ENCODE measurements at regions not wholly inside any gene's neighbourhood (a gene's known extent, or its start where the extent isn't known, plus 50 kb on each side); places are given as distances from the start of the nearest gene placed in this dataset.

DNA sequence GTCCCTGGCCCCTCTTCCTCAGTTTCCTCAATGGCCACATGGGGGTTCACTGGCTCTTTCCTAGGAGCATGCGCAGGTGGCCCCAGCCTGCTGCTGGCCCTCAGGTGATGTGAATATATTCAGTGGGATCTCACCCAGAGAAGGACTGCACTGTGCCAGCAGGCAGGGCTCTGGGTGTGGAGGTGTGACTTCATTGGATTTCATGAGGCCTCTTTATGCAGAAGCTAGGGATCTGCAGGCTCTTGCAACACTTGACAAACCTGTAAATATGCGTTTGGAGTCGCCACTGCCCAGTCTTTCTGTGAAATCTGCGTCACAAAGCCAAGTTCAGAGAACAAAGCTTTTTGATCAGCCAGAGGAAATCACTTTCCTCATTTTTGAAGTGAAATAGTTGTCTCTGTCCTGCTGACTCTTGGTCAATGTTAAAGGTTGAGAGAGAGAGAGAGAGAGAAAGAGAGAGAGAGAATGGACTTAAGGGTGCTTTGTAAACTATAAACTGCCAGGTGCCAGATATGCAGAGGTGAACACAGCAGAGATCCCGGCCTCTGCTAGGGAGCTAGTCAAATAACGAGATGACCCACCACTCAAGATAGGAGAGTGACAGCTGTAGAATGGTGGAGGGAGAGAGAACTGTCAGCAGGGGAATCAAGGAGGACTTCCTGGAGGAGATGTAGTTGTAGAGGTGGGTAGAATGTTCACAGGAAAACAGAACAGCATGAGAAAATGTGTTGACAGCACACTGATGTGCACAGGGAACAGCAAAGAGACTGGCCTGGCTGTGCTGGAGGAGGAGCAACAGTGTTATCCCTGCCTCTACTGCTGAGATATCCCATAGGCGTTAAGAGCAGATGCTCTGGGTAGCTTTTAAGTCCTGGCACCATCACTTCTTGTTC, 167.0 kb upstream of the ZNF618 start:
- Histone ChIP-seq H3K4me3 (ENCODE audit: low read depth, low read length) (no peak overlapping the region), H3K36me3 (ENCODE audit: control insufficient read depth in 2 of 2, insufficient read depth in 1 of 2, low read length in 2 of 2) (no peaks in the 10 kb centered on the region), H3K27ac (ENCODE audit: extremely low read depth, low read depth, low read length) (no peak overlapping the region), H3K9me3 (ENCODE audit: control insufficient read depth, insufficient read depth, low read depth, low read length) (no peaks in the 10 kb centered on the region), H3K4me1 (ENCODE audit: control insufficient read depth, insufficient read depth, low read length) (no peaks in the 10 kb centered on the region)
- TF ChIP-seq, protein P1, sequence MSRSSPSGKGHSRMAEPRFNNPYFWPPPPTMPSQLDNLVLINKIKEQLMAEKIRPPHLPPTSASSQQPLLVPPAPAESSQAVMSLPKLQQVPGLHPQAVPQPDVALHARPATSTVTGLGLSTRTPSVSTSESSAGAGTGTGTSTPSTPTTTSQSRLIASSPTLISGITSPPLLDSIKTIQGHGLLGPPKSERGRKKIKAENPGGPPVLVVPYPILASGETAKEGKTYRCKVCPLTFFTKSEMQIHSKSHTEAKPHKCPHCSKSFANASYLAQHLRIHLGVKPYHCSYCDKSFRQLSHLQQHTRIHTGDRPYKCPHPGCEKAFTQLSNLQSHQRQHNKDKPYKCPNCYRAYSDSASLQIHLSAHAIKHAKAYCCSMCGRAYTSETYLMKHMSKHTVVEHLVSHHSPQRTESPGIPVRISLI (tag by site-specific recombination; IDR thresholded peaks at IDR 0.05) = no peak
- TF ChIP-seq ZNF621 (tag by site-specific recombination; IDR thresholded peaks at IDR 0.05) (no peak), GLI2 (tag by site-specific recombination; IDR thresholded peaks at IDR 0.05; ENCODE audit: borderline replicate concordance, low read depth) (no peak), ZNF654 (tag by site-specific recombination; IDR thresholded peaks at IDR 0.05; ENCODE audit: low read depth) (no peak), OVOL3 (tag by site-specific recombination; IDR thresholded peaks at IDR 0.05) (no peak), ZNF221 (tag by site-specific recombination; IDR thresholded peaks at IDR 0.05; ENCODE audit: borderline replicate concordance) (no peak), ZNF24 (tag by site-specific recombination; IDR thresholded peaks at IDR 0.05) (no peak), ZNF433 (tag by site-specific recombination; IDR thresholded peaks at IDR 0.05; ENCODE audit: low read depth) (no peak), ZNF423 (tag by site-specific recombination; IDR thresholded peaks at IDR 0.05) (no peak), ZNF777 (tag by site-specific recombination; IDR thresholded peaks at IDR 0.05; ENCODE audit: borderline replicate concordance) (no peak), ZNF404 (tag by site-specific recombination; IDR thresholded peaks at IDR 0.05) (no peak), ZNF560 (tag by site-specific recombination; IDR thresholded peaks at IDR 0.05; ENCODE audit: borderline replicate concordance) (no peak), ZNF16 (tag by site-specific recombination; IDR thresholded peaks at IDR 0.05; ENCODE audit: low read depth) (no peak), ZNF2 (tag by site-specific recombination; IDR thresholded peaks at IDR 0.05) (no peak), ZIC2 (tag by site-specific recombination; IDR thresholded peaks at IDR 0.05) (no peak), ZBTB1 (tag by site-specific recombination; IDR thresholded peaks at IDR 0.05) (no peak)
- TF ChIP-seq, protein P2, sequence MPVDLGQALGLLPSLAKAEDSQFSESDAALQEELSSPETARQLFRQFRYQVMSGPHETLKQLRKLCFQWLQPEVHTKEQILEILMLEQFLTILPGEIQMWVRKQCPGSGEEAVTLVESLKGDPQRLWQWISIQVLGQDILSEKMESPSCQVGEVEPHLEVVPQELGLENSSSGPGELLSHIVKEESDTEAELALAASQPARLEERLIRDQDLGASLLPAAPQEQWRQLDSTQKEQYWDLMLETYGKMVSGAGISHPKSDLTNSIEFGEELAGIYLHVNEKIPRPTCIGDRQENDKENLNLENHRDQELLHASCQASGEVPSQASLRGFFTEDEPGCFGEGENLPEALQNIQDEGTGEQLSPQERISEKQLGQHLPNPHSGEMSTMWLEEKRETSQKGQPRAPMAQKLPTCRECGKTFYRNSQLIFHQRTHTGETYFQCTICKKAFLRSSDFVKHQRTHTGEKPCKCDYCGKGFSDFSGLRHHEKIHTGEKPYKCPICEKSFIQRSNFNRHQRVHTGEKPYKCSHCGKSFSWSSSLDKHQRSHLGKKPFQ (tag by site-specific recombination; IDR thresholded peaks at IDR 0.05) = no peak
- TF ChIP-seq, protein P3, sequence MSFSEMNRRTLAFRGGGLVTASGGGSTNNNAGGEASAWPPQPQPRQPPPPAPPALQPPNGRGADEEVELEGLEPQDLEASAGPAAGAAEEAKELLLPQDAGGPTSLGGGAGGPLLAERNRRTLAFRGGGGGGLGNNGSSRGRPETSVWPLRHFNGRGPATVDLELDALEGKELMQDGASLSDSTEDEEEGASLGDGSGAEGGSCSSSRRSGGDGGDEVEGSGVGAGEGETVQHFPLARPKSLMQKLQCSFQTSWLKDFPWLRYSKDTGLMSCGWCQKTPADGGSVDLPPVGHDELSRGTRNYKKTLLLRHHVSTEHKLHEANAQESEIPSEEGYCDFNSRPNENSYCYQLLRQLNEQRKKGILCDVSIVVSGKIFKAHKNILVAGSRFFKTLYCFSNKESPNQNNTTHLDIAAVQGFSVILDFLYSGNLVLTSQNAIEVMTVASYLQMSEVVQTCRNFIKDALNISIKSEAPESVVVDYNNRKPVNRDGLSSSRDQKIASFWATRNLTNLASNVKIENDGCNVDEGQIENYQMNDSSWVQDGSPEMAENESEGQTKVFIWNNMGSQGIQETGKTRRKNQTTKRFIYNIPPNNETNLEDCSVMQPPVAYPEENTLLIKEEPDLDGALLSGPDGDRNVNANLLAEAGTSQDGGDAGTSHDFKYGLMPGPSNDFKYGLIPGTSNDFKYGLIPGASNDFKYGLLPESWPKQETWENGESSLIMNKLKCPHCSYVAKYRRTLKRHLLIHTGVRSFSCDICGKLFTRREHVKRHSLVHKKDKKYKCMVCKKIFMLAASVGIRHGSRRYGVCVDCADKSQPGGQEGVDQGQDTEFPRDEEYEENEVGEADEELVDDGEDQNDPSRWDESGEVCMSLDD (tag by site-specific recombination; IDR thresholded peaks at IDR 0.05) = no peak
- TF ChIP-seq, protein P4, sequence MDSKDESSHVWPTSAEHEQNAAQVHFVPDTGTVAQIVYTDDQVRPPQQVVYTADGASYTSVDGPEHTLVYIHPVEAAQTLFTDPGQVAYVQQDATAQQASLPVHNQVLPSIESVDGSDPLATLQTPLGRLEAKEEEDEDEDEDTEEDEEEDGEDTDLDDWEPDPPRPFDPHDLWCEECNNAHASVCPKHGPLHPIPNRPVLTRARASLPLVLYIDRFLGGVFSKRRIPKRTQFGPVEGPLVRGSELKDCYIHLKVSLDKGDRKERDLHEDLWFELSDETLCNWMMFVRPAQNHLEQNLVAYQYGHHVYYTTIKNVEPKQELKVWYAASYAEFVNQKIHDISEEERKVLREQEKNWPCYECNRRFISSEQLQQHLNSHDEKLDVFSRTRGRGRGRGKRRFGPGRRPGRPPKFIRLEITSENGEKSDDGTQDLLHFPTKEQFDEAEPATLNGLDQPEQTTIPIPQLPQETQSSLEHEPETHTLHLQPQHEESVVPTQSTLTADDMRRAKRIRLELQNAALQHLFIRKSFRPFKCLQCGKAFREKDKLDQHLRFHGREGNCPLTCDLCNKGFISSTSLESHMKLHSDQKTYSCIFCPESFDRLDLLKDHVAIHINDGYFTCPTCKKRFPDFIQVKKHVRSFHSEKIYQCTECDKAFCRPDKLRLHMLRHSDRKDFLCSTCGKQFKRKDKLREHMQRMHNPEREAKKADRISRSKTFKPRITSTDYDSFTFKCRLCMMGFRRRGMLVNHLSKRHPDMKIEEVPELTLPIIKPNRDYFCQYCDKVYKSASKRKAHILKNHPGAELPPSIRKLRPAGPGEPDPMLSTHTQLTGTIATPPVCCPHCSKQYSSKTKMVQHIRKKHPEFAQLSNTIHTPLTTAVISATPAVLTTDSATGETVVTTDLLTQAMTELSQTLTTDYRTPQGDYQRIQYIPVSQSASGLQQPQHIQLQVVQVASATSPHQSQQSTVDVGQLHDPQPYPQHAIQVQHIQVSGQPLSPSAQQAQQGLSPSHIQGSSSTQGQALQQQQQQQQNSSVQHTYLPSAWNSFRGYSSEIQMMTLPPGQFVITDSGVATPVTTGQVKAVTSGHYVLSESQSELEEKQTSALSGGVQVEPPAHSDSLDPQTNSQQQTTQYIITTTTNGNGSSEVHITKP (tag by site-specific recombination; IDR thresholded peaks at IDR 0.05) = no peak
- TF ChIP-seq, protein P5, sequence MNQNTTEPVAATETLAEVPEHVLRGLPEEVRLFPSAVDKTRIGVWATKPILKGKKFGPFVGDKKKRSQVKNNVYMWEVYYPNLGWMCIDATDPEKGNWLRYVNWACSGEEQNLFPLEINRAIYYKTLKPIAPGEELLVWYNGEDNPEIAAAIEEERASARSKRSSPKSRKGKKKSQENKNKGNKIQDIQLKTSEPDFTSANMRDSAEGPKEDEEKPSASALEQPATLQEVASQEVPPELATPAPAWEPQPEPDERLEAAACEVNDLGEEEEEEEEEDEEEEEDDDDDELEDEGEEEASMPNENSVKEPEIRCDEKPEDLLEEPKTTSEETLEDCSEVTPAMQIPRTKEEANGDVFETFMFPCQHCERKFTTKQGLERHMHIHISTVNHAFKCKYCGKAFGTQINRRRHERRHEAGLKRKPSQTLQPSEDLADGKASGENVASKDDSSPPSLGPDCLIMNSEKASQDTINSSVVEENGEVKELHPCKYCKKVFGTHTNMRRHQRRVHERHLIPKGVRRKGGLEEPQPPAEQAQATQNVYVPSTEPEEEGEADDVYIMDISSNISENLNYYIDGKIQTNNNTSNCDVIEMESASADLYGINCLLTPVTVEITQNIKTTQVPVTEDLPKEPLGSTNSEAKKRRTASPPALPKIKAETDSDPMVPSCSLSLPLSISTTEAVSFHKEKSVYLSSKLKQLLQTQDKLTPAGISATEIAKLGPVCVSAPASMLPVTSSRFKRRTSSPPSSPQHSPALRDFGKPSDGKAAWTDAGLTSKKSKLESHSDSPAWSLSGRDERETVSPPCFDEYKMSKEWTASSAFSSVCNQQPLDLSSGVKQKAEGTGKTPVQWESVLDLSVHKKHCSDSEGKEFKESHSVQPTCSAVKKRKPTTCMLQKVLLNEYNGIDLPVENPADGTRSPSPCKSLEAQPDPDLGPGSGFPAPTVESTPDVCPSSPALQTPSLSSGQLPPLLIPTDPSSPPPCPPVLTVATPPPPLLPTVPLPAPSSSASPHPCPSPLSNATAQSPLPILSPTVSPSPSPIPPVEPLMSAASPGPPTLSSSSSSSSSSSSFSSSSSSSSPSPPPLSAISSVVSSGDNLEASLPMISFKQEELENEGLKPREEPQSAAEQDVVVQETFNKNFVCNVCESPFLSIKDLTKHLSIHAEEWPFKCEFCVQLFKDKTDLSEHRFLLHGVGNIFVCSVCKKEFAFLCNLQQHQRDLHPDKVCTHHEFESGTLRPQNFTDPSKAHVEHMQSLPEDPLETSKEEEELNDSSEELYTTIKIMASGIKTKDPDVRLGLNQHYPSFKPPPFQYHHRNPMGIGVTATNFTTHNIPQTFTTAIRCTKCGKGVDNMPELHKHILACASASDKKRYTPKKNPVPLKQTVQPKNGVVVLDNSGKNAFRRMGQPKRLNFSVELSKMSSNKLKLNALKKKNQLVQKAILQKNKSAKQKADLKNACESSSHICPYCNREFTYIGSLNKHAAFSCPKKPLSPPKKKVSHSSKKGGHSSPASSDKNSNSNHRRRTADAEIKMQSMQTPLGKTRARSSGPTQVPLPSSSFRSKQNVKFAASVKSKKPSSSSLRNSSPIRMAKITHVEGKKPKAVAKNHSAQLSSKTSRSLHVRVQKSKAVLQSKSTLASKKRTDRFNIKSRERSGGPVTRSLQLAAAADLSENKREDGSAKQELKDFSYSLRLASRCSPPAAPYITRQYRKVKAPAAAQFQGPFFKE (tag by site-specific recombination; IDR thresholded peaks at IDR 0.05; ENCODE audit: borderline replicate concordance) = no peak
- ChIA-PET POLR2A (no interaction called here), CTCF (interaction anchor here (1.9 kb wide), 1 partner anchor 28 kb away, joined by 6 read pairs; no protein-coding TSS in a partner anchor)
